Muscle of back (tissue), 3 donors: ENCODE measurements at regions not wholly inside any gene's neighbourhood (a gene's known extent, or its start where the extent isn't known, plus 50 kb on each side); places are given as distances from the start of the nearest gene placed in this dataset.
"Not testable (repeated sequence)": the region's sequence is repeated elsewhere in the genome, so short reads cannot be mapped to it uniquely, and the experiment has no call there.

Source experiments
- DNase-seq, 3 donors: peaks; one replicate each; pipeline versions ENCODE4 v3.0.0 to v3.0.0-alpha.2; 2013

DNA sequence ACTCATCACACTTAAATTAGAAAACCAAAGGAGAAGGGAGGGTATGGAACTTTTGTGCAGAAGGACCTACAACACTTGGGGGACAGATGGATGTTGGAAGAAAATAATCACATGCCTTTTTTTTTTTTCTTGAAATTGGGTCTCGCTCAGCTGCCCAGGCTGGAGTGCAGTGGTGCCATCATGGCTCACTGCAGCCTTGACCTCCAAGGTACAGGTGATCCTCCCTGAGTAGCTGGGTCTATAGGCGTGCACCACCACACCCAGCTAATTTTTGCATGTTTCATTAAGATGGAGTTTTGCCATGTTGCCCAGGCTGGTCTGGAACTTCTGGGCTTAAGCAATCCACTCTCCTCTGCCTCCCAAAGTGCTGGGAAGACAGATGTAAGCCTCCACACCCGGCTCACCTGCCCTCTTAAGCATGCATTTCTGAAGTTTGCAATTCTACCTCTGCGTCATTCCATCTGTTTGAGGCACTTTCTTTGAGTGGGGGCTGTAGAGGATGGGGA lies 370.8 kb upstream of the JARID2 start:
- no peak for DNase-seq

GRCh38 chr6:14875481-14876063 lies 370.3 kb upstream of the JARID2 start:
- no peak for DNase-seq

GRCh38 chr6:14876778-14877613 lies 368.9 kb upstream of the JARID2 start:
- DNase-seq: peak in 2 of 3 donors; percentile 52 to 69

- no peak for DNase-seq
Observed at GRCh38 chr6:14877758-14878157, 368.1 kb upstream of the JARID2 start.

- DNase-seq: no peak
Observed at GRCh38 chr6:14880052-14880451, 365.8 kb upstream of the JARID2 start.

DNA sequence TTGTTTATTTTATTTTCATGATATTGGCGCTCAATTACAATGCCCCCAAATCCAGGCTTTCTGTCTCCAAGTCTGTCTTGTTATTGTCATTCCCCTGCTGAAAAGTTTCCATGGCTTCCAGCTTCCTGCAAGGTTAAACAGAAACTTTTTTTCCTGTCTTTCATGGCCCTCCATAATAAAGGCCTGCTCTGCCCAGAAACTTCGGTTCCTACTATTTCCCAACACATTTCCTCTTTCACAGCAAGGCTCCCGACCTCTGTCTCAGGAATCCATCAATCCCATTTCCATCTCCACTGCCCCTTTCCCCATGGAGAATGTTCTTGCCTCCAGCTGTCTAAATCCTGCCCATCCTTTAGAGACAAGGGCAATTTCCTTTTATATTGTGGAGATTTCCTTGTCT lies 365.2 kb upstream of the JARID2 start:
- DNase-seq: peak in 1 of 3 donors; percentile 27

DNA sequence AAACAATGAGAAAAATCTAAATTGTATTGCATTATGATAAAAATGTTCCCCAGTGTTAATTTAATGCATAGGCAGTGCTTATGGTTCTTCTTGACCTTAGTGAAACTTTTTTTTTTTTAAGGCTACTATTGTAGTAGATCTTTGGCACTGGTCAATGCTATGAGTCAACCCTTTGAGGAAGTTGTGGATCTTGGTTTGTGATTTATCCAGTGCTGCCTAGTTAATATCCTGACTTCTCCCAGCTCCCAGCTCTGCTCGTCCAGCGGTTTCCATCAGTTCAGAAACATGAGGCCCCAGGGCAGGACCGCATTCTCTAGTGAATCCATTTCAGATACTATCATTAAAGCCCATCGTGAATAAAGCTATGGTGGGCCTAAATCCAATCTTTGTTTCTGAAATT lies 364.5 kb upstream of the JARID2 start:
- peak in 1 of 3 donors; percentile 32 for DNase-seq

DNA sequence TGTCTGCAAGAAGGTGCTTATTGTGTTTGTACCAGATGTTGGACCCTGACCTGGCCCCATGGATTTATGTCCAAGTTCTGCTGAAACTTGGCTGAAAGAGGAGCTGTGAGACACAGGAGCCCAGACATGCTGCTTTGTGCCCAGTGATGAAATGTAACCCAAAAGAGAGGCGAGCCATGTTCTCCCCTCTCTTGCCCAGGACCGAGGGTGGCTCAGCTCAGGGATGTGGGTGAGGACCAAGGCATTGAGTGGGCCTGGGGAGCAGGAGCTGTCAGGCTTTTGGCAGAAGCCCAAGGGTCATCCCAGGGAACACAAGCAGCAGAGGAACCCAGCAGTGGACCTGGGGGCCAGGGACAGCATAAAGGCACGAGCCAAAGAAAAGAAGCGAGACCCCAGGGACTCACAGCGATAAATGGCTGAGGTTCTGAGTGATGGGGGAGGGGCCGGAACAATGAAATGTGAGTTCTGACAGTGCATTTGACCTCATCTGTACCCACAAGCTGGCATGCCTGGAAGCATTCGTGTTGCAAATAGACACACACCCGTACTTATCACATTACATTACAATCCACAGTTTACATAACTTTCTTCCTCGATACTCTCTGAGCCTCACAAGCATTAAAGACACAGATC lies 363.4 kb upstream of the JARID2 start:
- peak in 1 of 3 donors; percentile 34 for DNase-seq

- peak in 2 of 3 donors; percentile 33 to 68 for DNase-seq
Observed at GRCh38 chr6:14883921-14884320, 361.9 kb upstream of the JARID2 start.

- DNase-seq: no peak
Observed at GRCh38 chr6:14885498-14885897, 360.4 kb upstream of the JARID2 start.

DNA sequence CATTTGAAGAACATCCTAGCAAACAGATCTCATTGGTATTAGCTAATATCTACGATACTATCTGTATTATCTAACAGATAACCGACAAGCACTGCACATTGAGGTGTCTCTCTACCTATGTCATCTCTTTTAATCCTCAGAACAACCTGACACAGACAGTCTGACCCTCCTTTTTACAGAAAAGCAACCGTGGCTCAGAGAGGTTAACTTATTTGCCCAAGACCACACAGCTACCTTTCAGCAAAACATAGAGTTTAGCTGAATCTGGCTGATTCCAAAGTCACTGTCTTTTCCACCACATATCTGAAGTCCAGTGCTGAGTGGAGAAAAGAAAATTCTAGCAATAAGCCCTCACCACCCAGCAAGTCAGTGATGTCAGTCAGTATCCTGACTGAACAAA lies 358.7 kb upstream of the JARID2 start:
- DNase-seq: no peak

DNA sequence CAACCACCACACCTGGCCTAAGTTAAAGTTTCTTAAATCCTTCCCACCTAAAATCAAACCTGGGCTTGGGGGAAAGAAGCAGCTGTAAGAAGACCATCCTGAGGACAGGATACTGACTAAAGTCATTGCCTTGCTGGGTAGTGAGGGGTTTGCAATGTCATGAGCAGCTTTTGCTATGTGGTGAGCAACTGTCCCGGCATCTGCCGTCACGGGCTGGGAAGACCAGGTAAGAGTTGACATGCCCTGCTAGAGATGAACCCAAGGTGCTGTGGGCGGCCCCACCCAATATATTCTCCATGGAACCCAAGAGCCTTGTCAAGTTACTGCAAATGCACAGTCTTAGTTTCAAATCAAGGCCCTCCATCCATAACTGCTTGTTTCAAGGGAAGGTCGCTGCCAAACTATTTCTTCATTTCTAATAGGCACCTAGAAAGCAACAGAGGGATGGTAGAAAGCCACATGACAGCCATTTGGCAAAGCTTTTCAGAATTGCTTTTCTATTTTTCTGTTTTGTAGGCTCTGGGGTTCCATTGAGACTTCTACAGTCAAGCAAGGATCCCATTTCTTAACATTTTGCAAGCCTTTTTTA lies 357.8 kb upstream of the JARID2 start:
- DNase-seq: no peak

GRCh38 chr6:14888575-14889000 lies 357.3 kb upstream of the JARID2 start:
- DNase-seq: no peak

DNA sequence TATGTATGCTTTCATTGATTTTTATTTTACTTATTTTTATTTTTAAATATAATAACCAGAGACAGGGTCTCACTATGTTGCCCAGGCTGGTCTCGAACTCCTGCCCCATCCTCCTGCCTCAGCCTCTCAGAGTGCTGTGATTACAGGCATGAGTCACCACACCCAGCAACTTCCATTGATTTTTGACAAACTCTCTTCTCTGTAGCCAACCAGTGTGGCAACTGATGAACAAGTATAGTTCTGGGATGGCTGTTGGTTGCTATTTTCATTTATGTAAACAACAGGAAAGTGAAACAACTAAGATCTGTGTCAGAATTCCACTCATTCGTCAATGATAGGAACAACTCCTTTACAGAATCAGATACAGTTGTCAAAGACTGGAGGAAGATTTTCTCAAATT lies 356.7 kb upstream of the JARID2 start:
- DNase-seq: no peak

DNA sequence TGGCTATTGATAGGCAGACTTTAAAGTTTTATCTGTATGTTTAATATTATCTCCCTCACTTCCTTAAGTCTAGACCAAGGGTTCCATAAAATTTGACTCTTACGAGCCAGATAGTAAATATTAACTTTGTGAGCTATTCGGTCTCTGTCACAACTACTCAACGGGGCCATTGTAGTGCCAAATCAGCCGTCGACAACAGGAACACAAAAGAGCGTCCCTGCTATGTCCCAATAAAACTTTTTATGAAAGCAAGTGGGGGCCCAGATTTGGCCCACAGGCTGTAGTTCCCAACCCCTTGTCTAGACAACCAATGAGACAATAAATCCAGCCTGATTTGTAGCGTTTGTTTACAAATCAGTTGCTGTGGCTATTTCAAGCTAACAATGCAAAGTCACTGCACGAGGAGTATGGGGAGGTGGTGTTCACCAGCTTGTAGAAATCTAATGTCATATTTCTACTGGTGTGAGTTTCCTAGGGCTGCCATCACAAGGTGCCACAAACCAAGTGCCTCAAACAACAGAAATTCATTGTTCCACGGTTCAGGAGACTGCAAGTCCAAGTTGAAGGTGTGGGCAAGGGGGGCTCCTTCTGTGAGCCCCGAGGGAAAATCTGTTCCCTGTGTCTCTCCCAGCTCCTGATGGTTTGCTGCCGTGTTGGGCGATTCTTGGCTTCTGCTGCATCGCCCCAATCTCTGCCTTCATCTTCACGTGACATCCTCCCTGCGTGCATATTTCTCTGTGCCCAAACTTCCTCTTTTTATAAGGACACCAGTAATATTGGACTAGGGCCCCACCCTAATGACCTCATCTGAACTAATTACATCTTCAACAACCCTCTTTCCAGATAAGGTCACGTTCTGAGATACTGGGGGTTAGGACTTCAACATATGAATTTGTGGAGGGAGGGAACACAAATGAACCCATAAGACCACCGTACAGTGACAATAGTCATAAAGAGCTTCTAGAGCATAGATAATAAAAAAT lies 356.0 kb upstream of the JARID2 start:
- DNase-seq: no peak

GRCh38 chr6:14891820-14892375 lies 354.0 kb upstream of the JARID2 start:
- not testable (repeated sequence) for DNase-seq

GRCh38 chr6:14894105-14894504 lies 351.8 kb upstream of the JARID2 start:
- no peak for DNase-seq

DNA sequence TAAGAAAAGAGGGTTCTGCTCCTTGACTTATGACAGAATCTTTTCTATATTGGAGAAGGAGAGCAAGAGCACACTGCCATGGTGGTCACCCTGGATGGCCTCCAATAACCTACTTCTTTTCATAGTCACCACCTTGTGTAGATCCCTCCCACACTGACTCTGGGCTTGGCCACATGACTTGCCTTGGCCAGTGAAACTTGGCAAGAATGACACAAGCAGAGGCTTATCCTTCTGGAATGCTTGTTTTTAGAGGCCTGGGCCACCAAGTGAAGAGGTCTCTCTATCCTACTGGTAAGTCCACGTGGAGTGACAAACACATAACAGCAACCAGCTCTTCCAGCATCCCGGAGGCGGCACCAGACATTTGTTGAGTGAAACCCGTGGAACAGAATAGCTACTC lies 349.4 kb upstream of the JARID2 start:
- DNase-seq: no peak

DNA sequence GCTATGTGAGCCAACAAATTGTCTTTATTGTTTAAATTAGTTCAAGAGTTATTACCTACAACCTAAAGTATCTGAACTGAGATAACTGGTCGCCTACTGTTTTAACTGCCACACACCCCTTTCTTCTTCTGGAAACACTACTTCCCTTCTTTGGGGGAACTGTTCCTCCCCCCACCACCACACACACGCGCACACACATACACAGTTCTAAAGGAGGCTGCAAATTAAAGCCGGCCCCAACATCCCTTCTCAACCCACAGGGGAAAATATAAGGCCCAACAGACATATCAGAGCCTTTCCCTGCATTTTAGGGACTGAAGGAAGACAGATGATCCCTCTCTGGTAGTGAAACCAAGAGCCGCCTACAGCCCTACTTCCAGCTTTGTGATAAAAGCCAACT lies 348.0 kb upstream of the JARID2 start:
- DNase-seq: peak in 1 of 3 donors; percentile 21

DNA sequence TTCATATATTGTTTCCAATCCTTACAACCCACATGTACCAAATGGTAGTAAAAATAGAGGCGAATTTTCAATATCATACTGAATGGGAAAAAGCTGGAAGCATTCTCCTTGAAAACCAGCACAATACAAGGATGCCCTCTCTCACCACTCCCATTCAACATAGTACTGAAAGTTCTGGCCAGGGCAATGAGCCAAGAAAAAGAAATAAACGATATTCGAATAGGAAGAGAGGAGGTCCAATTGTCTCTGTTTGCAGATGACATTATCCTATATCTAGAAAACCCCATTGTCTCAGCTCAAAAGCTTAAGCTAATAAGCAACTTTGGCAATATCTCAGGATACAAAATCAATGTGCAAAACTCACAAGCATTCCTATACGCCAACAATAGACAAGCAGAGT lies 346.4 kb upstream of the JARID2 start:
- not testable (repeated sequence) for DNase-seq

- no peak for DNase-seq
Observed at GRCh38 chr6:14900919-14901318, 344.9 kb upstream of the JARID2 start.
